H9 (cell line): ENCODE measurements at regions not wholly inside any gene's neighbourhood (a gene's known extent, or its start where the extent isn't known, plus 50 kb on each side); places are given as distances from the start of the nearest gene placed in this dataset.

Experiments
- DNase-seq: peaks from one replicate; pipeline ENCODE4 v3.0.0-alpha.2; 2017
- H2AFZ ChIP-seq: one replicate; pipeline ENCODE4 v1.6.1; 2013; ENCODE audit warnings: mild to moderate bottlenecking, low read length, control low read depth, moderate library complexity
- H2AK5ac ChIP-seq: 2 replicates; pipeline ENCODE4 v1.6.1; 2013; ENCODE audit warnings: low read length, control low read depth, mixed read lengths; ENCODE audit not compliant: insufficient read length
- H2BK120ac ChIP-seq: one replicate; pipeline ENCODE4 v1.6.1; 2013; ENCODE audit warnings: low read depth, mild to moderate bottlenecking, low read length, control low read depth, inconsistent platforms; ENCODE audit not compliant: poor library complexity, severe bottlenecking
- H2BK12ac ChIP-seq: 2 replicates; pipeline ENCODE4 v1.6.1; 2013; ENCODE audit warnings: low read length, control low read depth, mixed read lengths, low read depth; ENCODE audit not compliant: insufficient read length
- H2BK15ac ChIP-seq: 2 replicates; pipeline ENCODE4 v1.6.1; 2013; ENCODE audit warnings: low read depth, low read length, control low read depth
- H2BK20ac ChIP-seq: one replicate; pipeline ENCODE4 v1.6.1; 2013; ENCODE audit warnings: low read depth, mild to moderate bottlenecking, low read length, control low read depth, inconsistent platforms; ENCODE audit not compliant: poor library complexity, severe bottlenecking
- H2BK5ac ChIP-seq: 2 replicates; pipeline ENCODE4 v1.6.1; 2013; ENCODE audit warnings: low read length, control low read depth, mixed read lengths; ENCODE audit not compliant: insufficient read length
- H3K14ac ChIP-seq: 2 replicates; pipeline ENCODE4 v1.6.1; 2013; ENCODE audit warnings: low read length, control low read depth; ENCODE audit not compliant: insufficient read depth
- H3K18ac ChIP-seq: 2 replicates; pipeline ENCODE4 v1.6.1; 2013; ENCODE audit warnings: low read depth, mild to moderate bottlenecking, mixed read lengths, low read length, control low read depth; ENCODE audit not compliant: insufficient read length
- H3K23ac ChIP-seq: 2 replicates; pipeline ENCODE4 v1.6.1; 2013; ENCODE audit warnings: low read length, control low read depth, mixed read lengths, low read depth; ENCODE audit not compliant: insufficient read length
- H3K23me2 ChIP-seq: 2 replicates; pipeline ENCODE4 v1.6.1; 2013; ENCODE audit warnings: low read depth, mild to moderate bottlenecking, mixed read lengths, low read length, control low read depth; ENCODE audit not compliant: insufficient read length, poor library complexity, severe bottlenecking
- H3K27ac ChIP-seq: 2 replicates; pipeline ENCODE4 v1.5.1; 2013; ENCODE audit warnings: low read length, control low read depth, mixed read lengths, low read depth; ENCODE audit not compliant: insufficient read length
- H3K27me3 ChIP-seq: 2 replicates; pipeline ENCODE4 v1.6.1; 2013; ENCODE audit warnings: low read length, control low read depth, inconsistent platforms; ENCODE audit not compliant: insufficient read depth
- H3K4ac ChIP-seq: 2 replicates; pipeline ENCODE4 v1.6.1; 2013; ENCODE audit warnings: low read depth, mild to moderate bottlenecking, control low read depth, inconsistent platforms, low read length, moderate library complexity
- H3K4me1 ChIP-seq: 2 replicates; pipeline ENCODE4 v1.6.1; 2013; ENCODE audit warnings: low read length, control low read depth, inconsistent platforms; ENCODE audit not compliant: insufficient read depth
- H3K4me2 ChIP-seq: 2 replicates; pipeline ENCODE4 v1.6.1; 2013; ENCODE audit warnings: low read length, control low read depth, mixed read lengths; ENCODE audit not compliant: insufficient read length, insufficient read depth
- H3K56ac ChIP-seq: 2 replicates; pipeline ENCODE4 v1.6.1; 2013; ENCODE audit warnings: low read depth, mild to moderate bottlenecking, mixed read lengths, low read length, control low read depth; ENCODE audit not compliant: insufficient read length
- H3K79me1 ChIP-seq: 2 replicates; pipeline ENCODE4 v1.6.1; 2013; ENCODE audit warnings: low read depth, mild to moderate bottlenecking, moderate library complexity, low read length, control low read depth, inconsistent platforms; ENCODE audit not compliant: insufficient read depth, poor library complexity, severe bottlenecking
- H3K79me2 ChIP-seq: 2 replicates; pipeline ENCODE4 v1.6.1; 2013; ENCODE audit warnings: low read length, control low read depth, inconsistent platforms; ENCODE audit not compliant: insufficient read depth
- H3K9ac ChIP-seq: 2 replicates; pipeline ENCODE4 v1.6.1; 2013; ENCODE audit warnings: low read length, control low read depth, mixed read lengths; ENCODE audit not compliant: insufficient read length; ENCODE audit errors: extremely low read depth
- H3K9me3 ChIP-seq: one replicate; pipeline ENCODE4 v1.6.1; 2013; ENCODE audit warnings: low read depth, low read length, inconsistent platforms; ENCODE audit not compliant: control insufficient read depth
- H3T11ph ChIP-seq: one replicate; pipeline ENCODE4 v1.6.1; 2013; ENCODE audit warnings: mild to moderate bottlenecking, low read length, control low read depth, inconsistent platforms
- H4K20me1 ChIP-seq: one replicate; pipeline ENCODE4 v1.6.1; 2013; ENCODE audit not compliant: control insufficient read depth, insufficient read length, insufficient read depth
- H4K5ac ChIP-seq: 2 replicates; pipeline ENCODE4 v1.6.1; 2013; ENCODE audit warnings: low read depth, mild to moderate bottlenecking, mixed read lengths, low read length, control low read depth; ENCODE audit not compliant: insufficient read length
- H4K8ac ChIP-seq: replicated peaks from 2 replicates; pipeline ENCODE4 v1.6.1; 2013; ENCODE audit warnings: low read length, control low read depth, mixed read lengths, low read depth; ENCODE audit not compliant: insufficient read length
- H4K91ac ChIP-seq: 2 replicates; pipeline ENCODE4 v1.6.1; 2013; ENCODE audit warnings: low read depth, mild to moderate bottlenecking, moderate library complexity, mixed read lengths, low read length, control low read depth; ENCODE audit not compliant: insufficient read length
- H3K27ac Mint-ChIP-seq, 3 experiments: 2 replicates in 2 of 3; 3 replicates in 1 of 3; pipeline ENCODE4 v1.8.0; 2020 to 2021; ENCODE audit warnings: mixed read lengths in 3 of 3, mild to moderate bottlenecking in 1 of 3, moderate library complexity in 1 of 3
- H3K27me3 Mint-ChIP-seq: 2 replicates; pipeline ENCODE4 v1.8.0; 2021; ENCODE audit warnings: low read depth, mild to moderate bottlenecking, moderate library complexity, mixed read lengths
- H3K36me3 Mint-ChIP-seq, 3 experiments: 2 replicates in 2 of 3; 3 replicates in 1 of 3; pipeline ENCODE4 v1.8.0; 2020 to 2021; ENCODE audit warnings: low read depth in 3 of 3, mixed read lengths in 3 of 3; ENCODE audit not compliant: insufficient read depth in 1 of 3
- H3K4me1 Mint-ChIP-seq, 2 experiments: 2 replicates each; pipeline ENCODE4 v1.8.0; 2020; ENCODE audit warnings: mixed read lengths in 2 of 2
- H3K4me3 Mint-ChIP-seq, 2 experiments: 2 replicates in 1 of 2; 3 replicates in 1 of 2; pipeline ENCODE4 v1.8.0; 2020 to 2021; ENCODE audit warnings: mild to moderate bottlenecking in 2 of 2, mixed read lengths in 2 of 2, moderate library complexity in 1 of 2
- H3K9me3 Mint-ChIP-seq, 2 experiments: 2 replicates in 1 of 2; 3 replicates in 1 of 2; pipeline ENCODE4 v1.8.0; 2020; ENCODE audit warnings: mild to moderate bottlenecking in 2 of 2, mixed read lengths in 2 of 2, moderate library complexity in 1 of 2
- CTCF ChIP-seq: fragments of 200-600 bp; sonication (generic); conservative IDR thresholded peaks from 3 replicates; pipeline ENCODE4 v1.8.0; 2021; ENCODE audit warnings: antibody characterized with exemption, mild to moderate bottlenecking
- WGBS: extraction: QIAGEN DNeasy Blood & Tissue Kit; methylation state at CpG from one replicate; pipeline ENCODE4 v1.1.7; 2013; ENCODE audit warnings: missing lambda C conversion rate, low lambda C conversion rate, mixed read lengths; ENCODE audit not compliant: insufficient read length; ENCODE audit errors: extremely low coverage; 5-methylcytosine and 5-hydroxymethylcytosine counted together

- no peak for TF ChIP-seq CTCF
- Histone ChIP-seq H2BK12ac (no peak overlapping the region), H3K79me2 (no peaks in the 10 kb centered on the region; the same call in 1 of the 2 replicates), H2BK20ac (no peak overlapping the region), H3K9ac (no peak overlapping the region), H2BK120ac (no peak overlapping the region), H3T11ph (no peak overlapping the region), H2AFZ (no peak overlapping the region), H3K4me1 (no peaks in the 10 kb centered on the region), H2AK5ac (no peak overlapping the region), H3K27me3 (no peaks in the 10 kb centered on the region), H3K23ac (no peak overlapping the region), H3K23me2 (no peaks in the 10 kb centered on the region), H3K9me3 (no peaks in the 10 kb centered on the region), H2BK5ac (no peak overlapping the region), H4K8ac (no peak overlapping the region), H3K4ac (no peak overlapping the region), H3K14ac (no peak overlapping the region), H3K4me2 (no peak overlapping the region), H2BK15ac (no peak overlapping the region), H3K56ac (no peak overlapping the region), H3K18ac (no peak overlapping the region), H4K20me1 (no peaks in the 10 kb centered on the region), H3K27ac (no peak overlapping the region), H3K79me1 (no peaks in the 10 kb centered on the region), H4K91ac (no peak overlapping the region), H4K5ac (no peak overlapping the region)
- Mint-ChIP-seq H3K4me1 (no peaks in the 10 kb centered on the region), H3K9me3 (peaks cover 5 to 14% of the 10 kb centered on the region in 2 experiments; a peak in 4 of 5 replicates), H3K4me3 (no peak overlapping the region), H3K36me3 (peaks cover 0 to 10% (median under 1%) of the 10 kb centered on the region in 3 experiments; a peak in 3 of 7 replicates), H3K27ac (no peak overlapping the region), H3K27me3 (peaks cover 2% of the 10 kb centered on the region; the same call in 1 of the 2 replicates)
- DNase-seq = no peak
- no CpG with 5 or more reads among the region's 3 CpGs for WGBS
Measured at GRCh38 chr14:97564334-97564733, 767.2 kb downstream of the VRK1 start.
